Amniotic epithelial cell (primary cell): ENCODE measurements at regions not wholly inside any gene's neighbourhood (a gene's known extent, or its start where the extent isn't known, plus 50 kb on each side); places are given as distances from the start of the nearest gene placed in this dataset.

Experiments
- DNase-seq: peaks from one replicate; pipeline ENCODE4 v3.0.0-alpha.2; 2010; ENCODE audit warnings: low read depth

DNA sequence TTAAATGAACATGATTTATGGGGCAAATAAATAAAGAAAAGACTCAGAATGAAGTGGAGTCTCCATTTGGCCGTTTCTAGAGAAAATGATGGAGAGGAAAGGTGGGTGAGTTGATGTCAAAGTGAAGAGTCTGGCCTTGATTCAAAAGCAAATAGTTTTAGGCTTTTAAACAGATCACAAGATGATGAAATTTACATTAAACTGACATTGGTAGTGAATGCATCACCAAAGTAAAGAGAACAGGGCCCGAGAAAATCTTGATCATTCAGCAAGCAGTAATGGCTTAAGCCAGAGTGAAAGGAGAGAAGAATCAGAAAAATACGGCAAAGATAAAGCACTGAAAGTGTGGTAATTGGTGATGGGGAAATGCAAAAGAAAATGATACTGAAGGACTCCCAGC lies 460.0 kb upstream of the SGCD start:
- DNase-seq: no peak

GRCh38 chr5:155867522-155868088 lies 459.4 kb upstream of the SGCD start:
- no peak for DNase-seq

- no peak for DNase-seq
These were observed 456.3 kb upstream of the SGCD start for GRCh38 chr5:155870636-155871035.

DNA sequence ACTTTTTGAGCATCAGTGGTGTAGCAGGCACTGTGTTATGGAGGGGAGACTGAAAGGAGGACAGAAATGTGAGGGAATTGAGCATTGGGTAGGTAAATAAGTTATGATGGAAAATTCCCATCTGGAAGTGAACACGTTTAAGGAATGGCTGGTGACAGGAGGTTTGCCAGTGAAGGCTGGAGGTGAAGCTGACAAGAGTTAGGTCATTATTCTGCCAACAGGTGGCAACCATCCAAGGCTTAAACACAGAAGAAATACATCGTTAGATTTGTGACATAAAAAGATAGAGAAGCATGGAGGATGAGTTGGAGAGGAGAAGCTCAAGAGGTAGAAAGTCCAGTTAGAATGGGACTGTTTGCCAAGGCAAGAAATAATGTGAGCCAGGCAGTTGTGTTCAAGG lies 455.3 kb upstream of the SGCD start:
- DNase-seq: no peak

GRCh38 chr5:155872629-155873220 lies 454.2 kb upstream of the SGCD start:
- DNase-seq: no peak

DNA sequence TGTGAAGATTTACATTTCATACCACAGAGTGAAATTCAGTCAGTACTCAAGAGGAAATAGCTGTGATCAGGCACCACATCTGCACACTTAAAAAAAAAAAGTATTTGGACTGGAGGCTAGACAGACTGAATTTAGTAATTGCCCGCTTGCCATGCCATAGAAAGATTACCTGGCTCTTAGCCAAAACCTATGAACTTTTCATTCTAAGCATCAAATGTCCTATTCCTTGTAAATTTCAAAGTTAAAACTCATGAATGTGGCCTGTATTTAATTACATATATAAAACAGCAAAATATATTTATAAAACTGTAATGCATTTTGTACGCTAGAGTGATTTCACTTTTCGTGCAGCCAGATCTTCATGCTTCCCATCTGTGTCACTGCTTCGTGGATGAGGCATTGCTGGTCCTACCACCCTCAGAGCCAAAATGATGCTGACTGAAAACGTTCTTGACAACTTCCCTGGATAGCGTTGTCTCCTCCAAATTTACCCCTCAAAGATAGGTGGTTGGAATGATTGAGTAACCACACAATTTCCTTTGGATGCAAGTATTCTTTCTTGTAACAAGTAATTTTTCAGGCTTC lies 447.9 kb upstream of the SGCD start:
- no peak for DNase-seq

- no peak for DNase-seq
These were observed 442.9 kb upstream of the SGCD start for GRCh38 chr5:155884041-155884440.

DNA sequence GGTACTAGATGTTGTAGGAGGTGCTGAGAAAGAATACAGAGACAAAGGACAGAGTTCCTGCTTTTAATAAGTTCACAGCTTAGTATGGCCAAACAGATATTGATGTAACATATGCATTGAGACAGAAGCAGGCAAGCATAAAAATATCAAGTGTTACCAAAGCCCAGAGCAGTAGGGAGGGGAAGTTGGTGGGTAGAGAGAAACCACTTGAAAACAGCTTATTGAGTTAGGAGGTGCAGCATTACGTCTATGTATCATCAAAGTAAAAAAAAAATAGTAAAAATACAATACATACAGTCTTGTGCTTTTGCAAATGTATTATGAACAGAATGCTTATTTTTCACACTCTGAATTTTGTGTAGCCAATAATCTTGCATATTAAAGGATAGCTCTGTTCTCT lies 441.8 kb upstream of the SGCD start:
- DNase-seq: no peak

DNA sequence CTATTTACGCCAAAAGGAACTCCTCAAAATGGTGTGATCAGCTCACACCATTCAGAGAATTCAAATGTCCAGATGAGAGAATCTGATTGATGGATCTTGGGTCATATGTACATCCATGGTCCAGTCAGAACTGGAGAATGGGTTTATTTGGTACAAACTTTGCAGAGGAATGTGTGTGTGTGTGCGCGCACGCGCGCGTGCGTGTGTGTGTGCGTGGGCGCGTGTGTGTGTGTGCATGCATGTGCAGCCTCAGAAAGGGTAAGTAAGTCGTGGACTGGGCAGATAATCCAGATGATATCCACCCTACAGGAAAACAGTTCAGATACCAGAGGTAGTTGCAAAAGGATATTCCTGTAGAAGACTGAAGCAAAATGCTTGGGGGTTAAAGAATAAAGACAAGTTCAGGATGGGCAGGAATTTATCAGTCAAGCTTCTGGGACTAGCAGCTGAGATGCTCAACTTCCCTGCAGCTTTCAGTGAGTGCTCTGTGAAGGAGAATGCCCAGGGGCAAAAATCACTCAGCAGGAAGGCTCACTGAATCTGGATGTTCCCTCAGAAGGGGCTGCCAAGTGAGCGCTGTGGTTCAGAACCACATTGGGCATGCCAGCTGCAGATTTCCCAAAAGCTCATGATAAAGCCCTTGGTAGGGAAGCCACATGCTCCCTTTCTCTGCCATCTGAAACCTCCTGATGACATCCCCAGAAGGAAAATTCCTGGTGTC lies 440.5 kb upstream of the SGCD start:
- DNase-seq: no peak

- DNase-seq: no peak
These were observed 431.5 kb upstream of the SGCD start for GRCh38 chr5:155895484-155895883.

DNA sequence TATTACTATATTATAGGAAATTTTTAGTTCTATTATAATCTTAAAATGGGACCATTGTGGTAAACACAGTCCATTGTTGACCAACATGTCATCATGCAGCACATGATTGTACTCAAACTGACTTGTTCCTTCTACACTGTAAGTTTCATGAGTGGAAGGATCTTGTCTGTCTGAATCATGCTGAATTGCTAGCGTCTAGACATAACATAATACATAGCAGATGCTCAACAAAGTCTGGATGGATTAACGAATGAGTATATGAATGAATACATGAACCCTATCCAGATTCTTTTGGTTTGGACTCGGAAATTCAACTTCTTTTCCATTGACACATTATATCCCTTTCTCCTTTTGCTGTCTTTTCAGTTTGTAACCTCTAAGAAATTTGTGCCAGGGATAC lies 429.2 kb upstream of the SGCD start:
- no peak for DNase-seq

- no peak for DNase-seq
These were observed 428.7 kb upstream of the SGCD start for GRCh38 chr5:155898284-155898683.

- DNase-seq: no peak
These were observed 423.2 kb upstream of the SGCD start for GRCh38 chr5:155903791-155904190.

- DNase-seq: no peak
These were observed 421.6 kb upstream of the SGCD start for GRCh38 chr5:155905364-155905763.

- no peak for DNase-seq
These were observed 420.9 kb upstream of the SGCD start for GRCh38 chr5:155906046-155906445.

- no peak for DNase-seq
These were observed 418.4 kb upstream of the SGCD start for GRCh38 chr5:155908543-155908942.

DNA sequence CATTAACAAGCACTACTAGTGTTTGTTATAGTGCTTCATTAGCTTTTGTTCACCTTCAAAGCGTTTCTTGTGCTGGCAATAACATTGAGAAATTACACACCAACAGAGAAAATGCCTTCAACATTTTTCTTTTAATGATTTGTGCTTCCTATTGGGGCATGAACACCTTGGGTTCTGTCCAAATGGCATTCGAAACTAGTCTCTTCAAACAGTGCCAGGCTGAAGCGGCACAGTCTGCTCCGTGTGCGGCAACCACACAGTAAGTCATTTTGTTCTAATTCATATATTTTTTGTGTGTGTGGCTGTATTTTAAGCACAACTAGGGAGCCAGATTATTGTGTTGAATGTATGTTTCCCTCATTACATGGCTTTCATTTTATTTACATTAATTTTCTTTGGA lies 414.7 kb upstream of the SGCD start:
- no peak for DNase-seq

DNA sequence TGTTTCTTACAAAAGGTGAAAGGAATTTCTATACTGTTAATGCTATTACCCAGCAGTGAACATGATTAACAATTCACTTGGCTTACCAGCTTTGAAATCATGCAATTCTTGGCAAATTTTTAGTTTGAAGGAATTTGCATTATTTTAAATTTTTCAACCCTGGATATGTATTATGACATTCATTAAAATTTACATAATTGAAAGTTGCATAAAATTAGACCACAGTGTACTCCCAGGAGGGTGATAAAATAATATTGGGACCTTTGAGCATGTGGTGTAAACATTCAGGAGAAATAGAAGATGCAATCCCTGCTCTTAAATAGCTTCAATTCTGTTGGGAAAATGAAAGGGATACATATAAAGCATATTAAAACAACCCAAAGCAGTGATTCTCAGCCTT lies 412.2 kb upstream of the SGCD start:
- no peak for DNase-seq

- no peak for DNase-seq
These were observed 411.4 kb upstream of the SGCD start for GRCh38 chr5:155915601-155916000.

GRCh38 chr5:155919126-155919525 lies 407.8 kb upstream of the SGCD start:
- DNase-seq: no peak

DNA sequence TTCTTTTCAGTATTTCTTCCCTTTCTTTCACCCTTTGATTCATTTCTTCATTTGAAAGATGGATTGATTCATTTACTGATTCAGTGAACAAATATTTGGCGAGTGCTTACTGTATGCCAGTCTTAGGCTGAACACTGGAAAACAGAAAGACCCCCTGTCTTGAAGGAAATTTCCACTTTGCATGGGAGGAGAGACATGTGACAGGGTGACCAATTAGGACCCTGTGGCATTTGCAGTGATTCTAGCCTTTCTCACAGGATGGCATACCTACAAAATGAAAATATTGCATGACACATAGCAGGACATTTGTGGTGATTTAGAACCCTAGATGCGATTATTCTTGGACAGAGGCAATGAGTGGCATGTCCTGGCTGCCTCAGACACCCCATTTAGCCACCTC lies 407.2 kb upstream of the SGCD start:
- DNase-seq: no peak

- DNase-seq: no peak
These were observed 405.3 kb upstream of the SGCD start for GRCh38 chr5:155921621-155922020.

- DNase-seq: no peak
These were observed 403.2 kb upstream of the SGCD start for GRCh38 chr5:155923784-155924183.
